ENCODE measurements at regions not wholly inside any gene's neighbourhood (a gene's known extent, or its start where the extent isn't known, plus 50 kb on each side); places are given as distances from the start of the nearest gene placed in this dataset.
A peak's percentile ranks its signal among the peaks of the same experiment; 100 is the strongest.
"Not testable (repeated sequence)": the region's sequence is repeated elsewhere in the genome, so short reads cannot be mapped to it uniquely, and the experiment has no call there.

- no peak for DNase-seq
- Histone ChIP-seq H3K27me3 (ENCODE audit: insufficient read depth, low read depth, severe bottlenecking) (no peaks in the 10 kb centered on the region), H3K4me3 (ENCODE audit: low read depth, low read length) (no peak overlapping the region), H3K27ac (no peak overlapping the region), H3K36me3 (no peaks in the 10 kb centered on the region), H3K9me3 (ENCODE audit: severe bottlenecking) (no peaks in the 10 kb centered on the region)
- TF ChIP-seq CTCF (IDR thresholded peaks at IDR 0.05; ENCODE audit: low read depth, low read length) = no peak
These were observed 81.0 kb upstream of the NDUFV2 start for GRCh38 chr18:9021458-9021857.

GRCh38 chr18:9022397-9023155 lies 79.9 kb upstream of the NDUFV2 start:
- DNase-seq = no peak
- Histone ChIP-seq H3K27ac (peak overlapping the region; percentile 26), H3K4me3 (ENCODE audit: low read depth, low read length) (no peak overlapping the region), H3K36me3 (no peaks in the 10 kb centered on the region), H3K27me3 (ENCODE audit: insufficient read depth, low read depth, severe bottlenecking) (no peaks in the 10 kb centered on the region), H3K9me3 (ENCODE audit: severe bottlenecking) (no peaks in the 10 kb centered on the region)
- no peak for TF ChIP-seq CTCF (IDR thresholded peaks at IDR 0.05; ENCODE audit: low read depth, low read length)

GRCh38 chr18:9024031-9024646 lies 78.4 kb upstream of the NDUFV2 start:
- H3K36me3 ChIP-seq; H3K27ac ChIP-seq; H3K4me3 ChIP-seq (ENCODE audit: low read depth, low read length); H3K27me3 ChIP-seq (ENCODE audit: insufficient read depth, low read depth, severe bottlenecking); DNase-seq; H3K9me3 ChIP-seq (ENCODE audit: severe bottlenecking): not testable (repeated sequence)

GRCh38 chr18:9025091-9025838 lies 77.2 kb upstream of the NDUFV2 start:
- Histone ChIP-seq H3K9me3 (ENCODE audit: severe bottlenecking) (no peaks in the 10 kb centered on the region), H3K27ac (no peak overlapping the region), H3K27me3 (ENCODE audit: insufficient read depth, low read depth, severe bottlenecking) (no peaks in the 10 kb centered on the region), H3K4me3 (ENCODE audit: low read depth, low read length) (no peak overlapping the region), H3K36me3 (no peaks in the 10 kb centered on the region)
- peak; percentile 29 for DNase-seq
- TF ChIP-seq CTCF (IDR thresholded peaks at IDR 0.05; ENCODE audit: low read depth, low read length) = no peak

GRCh38 chr18:9029131-9029530 lies 73.4 kb upstream of the NDUFV2 start:
- H3K9me3 ChIP-seq (ENCODE audit: severe bottlenecking) = no peaks in the 10 kb centered on the region
- no peak for DNase-seq
- H3K27ac ChIP-seq = no peak overlapping the region
- no peak overlapping the region for H3K4me3 ChIP-seq (ENCODE audit: low read depth, low read length)
- no peaks in the 10 kb centered on the region for H3K27me3 ChIP-seq (ENCODE audit: insufficient read depth, low read depth, severe bottlenecking)
- TF ChIP-seq CTCF (IDR thresholded peaks at IDR 0.05; ENCODE audit: low read depth, low read length) = no peak
- no peaks in the 10 kb centered on the region for H3K36me3 ChIP-seq

GRCh38 chr18:9032519-9032918 lies 70.0 kb upstream of the NDUFV2 start:
- no peaks in the 10 kb centered on the region for H3K36me3 ChIP-seq
- no peak for TF ChIP-seq CTCF (IDR thresholded peaks at IDR 0.05; ENCODE audit: low read depth, low read length)
- H3K4me3 ChIP-seq (ENCODE audit: low read depth, low read length) = no peak overlapping the region
- no peak overlapping the region for H3K27ac ChIP-seq
- no peaks in the 10 kb centered on the region for H3K27me3 ChIP-seq (ENCODE audit: insufficient read depth, low read depth, severe bottlenecking)
- DNase-seq = no peak
- no peaks in the 10 kb centered on the region for H3K9me3 ChIP-seq (ENCODE audit: severe bottlenecking)
